ENCODE measurements at regions not wholly inside any gene's neighbourhood (a gene's known extent, or its start where the extent isn't known, plus 50 kb on each side); places are given as distances from the start of the nearest gene placed in this dataset.

DNA sequence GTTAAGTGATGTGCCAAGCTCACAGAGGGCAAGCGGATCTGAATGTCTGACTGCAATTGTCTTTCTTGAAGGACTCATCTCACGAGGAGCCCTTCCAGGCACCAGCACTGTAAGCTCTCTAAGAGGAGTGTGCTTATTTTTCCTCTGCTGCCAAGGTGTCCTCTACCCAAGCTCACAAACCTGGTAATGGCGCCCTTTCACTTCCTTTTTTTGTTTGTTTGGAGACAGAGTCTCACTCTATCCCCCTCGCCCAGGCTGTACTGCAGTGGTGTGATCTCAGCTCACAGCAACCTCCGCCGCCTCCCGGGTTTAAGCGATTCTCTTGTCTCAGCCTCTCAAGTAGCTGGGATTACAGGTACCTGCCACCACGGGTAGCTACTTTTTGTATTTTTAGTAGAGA is 233.8 kb downstream of the MAP2K4 start:
- TF ChIP-seq, protein P1, sequence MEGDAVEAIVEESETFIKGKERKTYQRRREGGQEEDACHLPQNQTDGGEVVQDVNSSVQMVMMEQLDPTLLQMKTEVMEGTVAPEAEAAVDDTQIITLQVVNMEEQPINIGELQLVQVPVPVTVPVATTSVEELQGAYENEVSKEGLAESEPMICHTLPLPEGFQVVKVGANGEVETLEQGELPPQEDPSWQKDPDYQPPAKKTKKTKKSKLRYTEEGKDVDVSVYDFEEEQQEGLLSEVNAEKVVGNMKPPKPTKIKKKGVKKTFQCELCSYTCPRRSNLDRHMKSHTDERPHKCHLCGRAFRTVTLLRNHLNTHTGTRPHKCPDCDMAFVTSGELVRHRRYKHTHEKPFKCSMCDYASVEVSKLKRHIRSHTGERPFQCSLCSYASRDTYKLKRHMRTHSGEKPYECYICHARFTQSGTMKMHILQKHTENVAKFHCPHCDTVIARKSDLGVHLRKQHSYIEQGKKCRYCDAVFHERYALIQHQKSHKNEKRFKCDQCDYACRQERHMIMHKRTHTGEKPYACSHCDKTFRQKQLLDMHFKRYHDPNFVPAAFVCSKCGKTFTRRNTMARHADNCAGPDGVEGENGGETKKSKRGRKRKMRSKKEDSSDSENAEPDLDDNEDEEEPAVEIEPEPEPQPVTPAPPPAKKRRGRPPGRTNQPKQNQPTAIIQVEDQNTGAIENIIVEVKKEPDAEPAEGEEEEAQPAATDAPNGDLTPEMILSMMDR (IDR thresholded peaks at IDR 0.05) = no peak
- TF ChIP-seq, protein P2, sequence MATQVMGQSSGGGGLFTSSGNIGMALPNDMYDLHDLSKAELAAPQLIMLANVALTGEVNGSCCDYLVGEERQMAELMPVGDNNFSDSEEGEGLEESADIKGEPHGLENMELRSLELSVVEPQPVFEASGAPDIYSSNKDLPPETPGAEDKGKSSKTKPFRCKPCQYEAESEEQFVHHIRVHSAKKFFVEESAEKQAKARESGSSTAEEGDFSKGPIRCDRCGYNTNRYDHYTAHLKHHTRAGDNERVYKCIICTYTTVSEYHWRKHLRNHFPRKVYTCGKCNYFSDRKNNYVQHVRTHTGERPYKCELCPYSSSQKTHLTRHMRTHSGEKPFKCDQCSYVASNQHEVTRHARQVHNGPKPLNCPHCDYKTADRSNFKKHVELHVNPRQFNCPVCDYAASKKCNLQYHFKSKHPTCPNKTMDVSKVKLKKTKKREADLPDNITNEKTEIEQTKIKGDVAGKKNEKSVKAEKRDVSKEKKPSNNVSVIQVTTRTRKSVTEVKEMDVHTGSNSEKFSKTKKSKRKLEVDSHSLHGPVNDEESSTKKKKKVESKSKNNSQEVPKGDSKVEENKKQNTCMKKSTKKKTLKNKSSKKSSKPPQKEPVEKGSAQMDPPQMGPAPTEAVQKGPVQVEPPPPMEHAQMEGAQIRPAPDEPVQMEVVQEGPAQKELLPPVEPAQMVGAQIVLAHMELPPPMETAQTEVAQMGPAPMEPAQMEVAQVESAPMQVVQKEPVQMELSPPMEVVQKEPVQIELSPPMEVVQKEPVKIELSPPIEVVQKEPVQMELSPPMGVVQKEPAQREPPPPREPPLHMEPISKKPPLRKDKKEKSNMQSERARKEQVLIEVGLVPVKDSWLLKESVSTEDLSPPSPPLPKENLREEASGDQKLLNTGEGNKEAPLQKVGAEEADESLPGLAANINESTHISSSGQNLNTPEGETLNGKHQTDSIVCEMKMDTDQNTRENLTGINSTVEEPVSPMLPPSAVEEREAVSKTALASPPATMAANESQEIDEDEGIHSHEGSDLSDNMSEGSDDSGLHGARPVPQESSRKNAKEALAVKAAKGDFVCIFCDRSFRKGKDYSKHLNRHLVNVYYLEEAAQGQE (IDR thresholded peaks at IDR 0.05; ENCODE audit: low read depth, low read length) = no peak

Data from SK-N-SH (cell line).